Umbilical cord (tissue), 1 donor: ENCODE measurements at regions not wholly inside any gene's neighbourhood (a gene's known extent, or its start where the extent isn't known, plus 50 kb on each side); places are given as distances from the start of the nearest gene placed in this dataset.

Source experiments
- DNase-seq: peaks from one replicate; pipeline ENCODE4 v3.0.0-alpha.2; 2015; ENCODE audit warnings: low spot score

DNA sequence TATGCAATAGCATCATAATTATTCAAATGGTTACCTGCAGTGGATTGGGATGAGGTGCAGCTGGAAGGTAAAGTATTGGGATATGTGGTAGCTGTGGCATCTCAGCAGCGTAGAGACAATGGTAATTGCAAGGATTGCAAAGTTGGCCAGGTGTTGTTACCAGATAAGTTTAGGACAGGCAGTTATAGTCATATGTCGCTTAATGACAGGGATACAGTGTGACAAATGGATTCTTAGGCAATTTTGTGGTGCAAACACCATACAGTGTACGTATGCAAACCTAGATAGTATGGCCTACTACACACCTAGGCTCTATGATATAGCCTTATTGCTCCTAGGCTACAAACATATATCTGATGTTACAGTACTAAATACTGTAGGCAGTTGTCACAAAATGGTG lies 163.5 kb upstream of the LYZL2 start:
- no peak for DNase-seq

DNA sequence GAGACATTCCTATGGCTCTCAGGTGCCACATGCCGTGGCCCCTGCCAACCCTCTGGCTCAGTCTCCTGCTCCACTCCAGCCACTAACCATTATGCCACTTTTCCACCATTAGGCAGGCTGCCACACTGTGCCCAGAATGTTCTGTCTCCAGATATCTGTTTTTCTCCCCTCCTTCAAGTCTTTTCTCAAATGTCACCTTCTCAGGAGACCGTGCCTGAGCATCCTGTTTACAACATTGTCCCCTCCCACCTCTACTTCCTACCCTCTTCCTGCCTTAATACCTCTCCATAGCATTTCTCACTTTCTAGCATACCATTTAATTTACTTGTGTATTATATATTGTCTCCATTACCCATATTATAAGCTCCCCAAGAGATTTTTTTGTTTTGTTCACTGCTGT lies 162.5 kb upstream of the LYZL2 start:
- DNase-seq: no peak

DNA sequence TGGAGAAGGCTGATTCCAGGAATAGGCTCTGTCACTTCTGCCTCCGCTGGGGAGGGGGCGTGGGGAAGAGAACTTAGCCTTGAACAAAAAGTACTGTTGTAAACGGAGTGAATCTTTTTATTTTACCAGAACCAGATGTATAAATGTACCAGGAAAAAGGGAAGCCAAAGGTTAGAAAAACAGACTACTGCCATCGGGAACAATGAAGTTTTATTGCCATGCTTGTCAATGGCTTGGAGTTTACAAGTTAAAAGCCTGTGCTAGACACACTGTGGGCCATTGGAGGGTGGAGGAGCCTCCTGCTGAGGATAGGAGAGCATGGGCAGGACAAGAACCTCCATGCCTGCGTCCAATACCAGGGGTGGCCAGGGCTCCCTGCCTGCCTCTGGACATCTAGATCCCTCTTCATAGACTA lies 161.7 kb upstream of the LYZL2 start:
- no peak for DNase-seq

GRCh38 chr10:30789806-30790205 lies 160.3 kb upstream of the LYZL2 start:
- no peak for DNase-seq

DNA sequence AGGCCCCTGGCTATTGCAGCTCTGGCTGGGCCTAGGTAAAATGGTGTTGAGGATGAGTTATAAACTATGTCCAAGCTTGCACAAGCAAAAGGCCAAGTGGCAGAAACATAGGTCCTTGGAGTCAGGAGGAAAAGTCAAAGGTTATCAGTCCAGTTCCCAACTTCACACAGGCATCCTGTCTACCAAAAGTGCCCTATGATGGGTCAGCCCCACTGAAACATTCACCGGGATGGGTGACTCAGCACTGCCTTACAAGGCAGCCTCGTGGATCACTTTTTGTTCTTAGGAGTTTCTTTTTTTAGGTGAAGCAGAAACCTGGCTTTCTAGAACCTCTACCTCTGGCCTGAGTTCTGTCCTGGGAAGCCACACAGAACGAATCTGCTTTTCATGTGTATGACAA lies 158.8 kb upstream of the LYZL2 start:
- DNase-seq: no peak

DNA sequence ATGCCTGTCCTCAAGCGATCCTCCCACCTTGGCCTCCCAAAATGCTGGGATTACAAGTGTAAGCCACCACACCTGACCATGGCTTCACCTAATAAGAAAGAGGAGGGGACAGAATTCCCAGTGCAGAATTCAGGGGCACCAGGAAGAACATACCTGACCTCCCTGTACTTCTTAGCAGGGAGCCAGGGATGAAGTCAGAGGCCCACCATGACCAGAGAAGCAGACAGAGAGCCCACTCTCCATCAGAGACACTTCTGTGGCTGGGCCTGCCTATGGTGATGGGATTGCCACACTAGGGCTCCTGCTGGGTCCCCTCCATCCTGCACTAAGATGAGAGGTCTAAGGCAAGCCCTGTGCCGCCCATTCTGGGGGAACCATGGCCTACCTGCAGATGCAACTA lies 157.4 kb upstream of the LYZL2 start:
- no peak for DNase-seq

DNA sequence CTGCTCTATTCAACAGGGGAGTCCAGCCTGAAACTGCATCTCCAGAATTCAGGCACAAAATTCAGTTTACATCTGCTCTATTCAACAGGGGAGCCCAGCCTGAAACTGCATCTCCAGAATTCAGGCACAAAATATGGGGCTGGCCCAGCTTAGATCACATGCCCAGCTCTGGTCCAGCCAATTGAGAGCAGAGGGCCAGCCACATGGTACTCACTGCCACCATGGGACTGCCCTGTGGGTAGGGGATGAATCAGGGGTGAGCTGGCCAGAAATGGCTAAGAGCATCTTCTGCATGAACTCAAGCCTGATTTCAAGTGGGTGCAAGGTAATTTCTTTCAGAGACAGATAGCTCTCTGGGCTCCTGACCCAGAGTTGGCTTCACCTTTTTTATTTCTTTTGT lies 156.6 kb upstream of the LYZL2 start:
- DNase-seq: no peak

DNA sequence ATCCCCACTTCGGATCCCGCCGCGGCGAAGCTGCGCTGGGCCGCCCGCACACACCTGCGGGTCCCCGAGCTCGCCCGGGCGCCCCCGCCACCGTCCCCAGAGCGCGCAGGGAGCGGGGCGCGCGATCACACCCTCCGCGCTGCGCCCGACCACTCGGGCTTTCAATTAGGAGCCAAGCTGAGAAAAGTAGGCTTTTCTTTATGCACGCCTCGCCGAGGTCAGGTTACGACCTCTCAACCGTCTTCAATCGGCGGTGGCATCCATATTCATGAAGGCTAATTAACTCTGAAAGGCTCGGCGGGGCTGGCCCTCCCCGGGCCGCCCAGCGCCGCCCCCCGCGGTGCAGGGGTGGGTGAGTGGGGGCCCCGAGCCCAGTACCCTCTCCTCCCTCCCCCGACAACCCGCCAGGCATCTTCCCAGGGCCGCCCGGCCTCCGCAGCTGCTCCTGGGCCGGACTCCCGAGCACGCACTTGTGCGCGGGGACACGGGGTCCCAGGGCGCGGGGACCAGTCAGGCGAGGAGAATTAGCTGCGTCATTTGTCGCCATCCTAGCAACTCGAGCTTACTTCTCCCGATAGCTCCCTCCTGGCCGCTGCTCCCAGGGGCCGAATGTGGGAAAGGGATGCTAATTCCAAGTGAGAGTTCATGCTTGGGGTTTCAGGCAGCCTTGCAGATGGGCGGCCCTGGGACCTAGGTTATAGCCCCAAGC lies 155.5 kb upstream of the LYZL2 start:
- DNase-seq: peak; percentile 82

- peak; percentile 78 for DNase-seq
Measured at GRCh38 chr10:30784524-30784896, 155.0 kb upstream of the LYZL2 start.

DNA sequence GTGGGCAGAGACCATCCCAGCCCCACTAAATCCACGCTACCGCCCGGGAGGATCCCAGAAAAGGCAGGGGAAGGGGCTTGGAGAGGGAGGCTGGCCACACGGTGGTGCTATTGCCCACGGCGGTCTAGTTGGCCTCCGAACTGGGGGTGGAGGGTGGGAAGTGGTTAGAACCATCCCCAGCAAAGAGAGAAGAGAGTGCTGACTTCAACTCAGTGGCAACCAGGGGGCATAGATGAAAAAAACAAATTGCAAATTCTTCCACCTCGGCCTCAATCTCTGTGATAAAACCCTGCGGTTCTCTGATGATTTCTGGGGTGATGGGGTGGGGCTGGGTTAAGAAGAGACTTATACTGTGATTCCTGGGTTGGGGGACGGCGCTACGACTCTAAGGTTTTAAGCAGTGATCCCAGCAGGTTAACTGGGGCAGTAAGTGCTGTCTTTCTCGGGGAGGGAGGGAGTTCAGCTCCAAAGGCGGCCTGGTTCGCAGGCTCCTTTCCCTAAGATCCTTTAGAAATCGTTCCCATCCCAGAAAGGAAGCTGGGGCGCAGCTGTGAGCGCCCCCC lies 154.5 kb upstream of the LYZL2 start:
- peak; percentile 95 for DNase-seq

- peak; percentile 82 for DNase-seq
Measured at GRCh38 chr10:30782537-30783461, 153.2 kb upstream of the LYZL2 start.

DNA sequence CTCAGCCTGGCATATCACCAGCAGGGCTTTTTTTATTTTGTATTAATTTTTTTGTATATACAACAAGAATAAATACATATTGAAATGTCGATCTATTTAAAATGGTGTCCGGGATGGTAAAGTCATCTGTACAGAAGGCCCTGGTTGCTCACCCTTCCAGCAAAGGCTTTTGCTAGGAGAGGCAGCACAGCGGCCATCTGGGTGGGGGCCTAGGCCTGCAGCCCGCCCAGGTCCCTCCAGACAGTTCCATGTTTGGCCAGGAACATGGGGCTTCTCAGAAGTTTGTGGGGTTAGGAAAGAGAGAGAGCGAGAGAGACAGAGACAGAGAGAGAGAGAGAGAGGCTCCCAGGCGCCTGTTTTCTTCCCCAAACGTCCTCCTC lies 152.6 kb upstream of the LYZL2 start:
- DNase-seq: no peak

GRCh38 chr10:30781670-30782121 lies 152.1 kb upstream of the LYZL2 start:
- no peak for DNase-seq

- no peak for DNase-seq
Measured at GRCh38 chr10:30778769-30779168, 149.2 kb upstream of the LYZL2 start.

DNA sequence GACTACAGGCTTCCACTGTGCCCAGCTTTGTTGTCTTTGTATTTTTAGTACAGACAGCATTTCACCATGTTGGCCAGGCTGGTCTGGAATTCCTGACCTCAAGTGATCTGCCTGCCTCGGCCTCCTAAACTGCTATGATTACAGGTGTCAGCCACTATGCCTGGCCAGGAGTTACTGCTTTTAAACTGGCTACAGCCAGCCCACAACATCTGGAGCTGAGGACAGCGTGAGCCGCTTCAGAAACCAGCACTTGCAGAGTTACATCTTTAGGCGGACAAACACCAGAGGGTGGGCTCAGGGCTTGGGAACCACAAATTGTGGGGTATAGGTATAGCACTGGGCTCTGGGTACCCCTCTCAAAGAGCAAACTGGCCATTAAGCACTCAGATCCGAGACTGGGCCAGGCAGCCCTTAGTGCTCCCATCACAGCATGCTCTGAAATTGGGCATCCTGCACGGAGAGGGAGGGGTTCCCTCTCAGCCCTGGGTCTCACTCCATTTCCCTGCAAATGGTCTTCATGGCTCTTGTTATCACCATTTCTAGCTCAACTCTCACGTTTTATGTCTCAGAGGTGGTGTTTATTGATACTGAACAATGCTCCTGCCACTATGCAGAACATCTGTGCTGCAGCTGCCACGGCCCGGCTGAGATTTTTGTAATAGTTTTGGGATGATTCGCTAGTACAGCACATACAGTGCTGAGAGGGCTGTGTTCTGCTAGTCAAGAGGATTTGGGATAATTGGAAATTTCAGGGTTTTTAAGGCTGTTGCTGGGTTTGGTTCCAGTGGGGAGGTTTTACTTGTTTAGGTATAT lies 146.4 kb upstream of the LYZL2 start:
- peak; percentile 87 for DNase-seq

GRCh38 chr10:30774261-30774660 lies 144.7 kb upstream of the LYZL2 start:
- DNase-seq: no peak

DNA sequence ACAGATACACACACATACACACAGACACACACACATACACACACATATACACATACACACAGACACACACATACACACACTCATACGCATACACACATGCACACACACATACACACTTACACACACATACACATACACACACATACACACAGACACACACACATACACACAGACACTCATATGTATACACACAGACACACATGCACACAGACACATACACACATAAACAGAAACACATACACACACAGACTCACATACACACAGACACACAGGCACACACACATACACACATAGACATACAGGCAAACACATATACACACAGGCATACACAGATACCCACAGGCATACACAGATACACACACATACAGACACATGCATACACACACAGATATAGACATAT lies 143.9 kb upstream of the LYZL2 start:
- DNase-seq: no peak

DNA sequence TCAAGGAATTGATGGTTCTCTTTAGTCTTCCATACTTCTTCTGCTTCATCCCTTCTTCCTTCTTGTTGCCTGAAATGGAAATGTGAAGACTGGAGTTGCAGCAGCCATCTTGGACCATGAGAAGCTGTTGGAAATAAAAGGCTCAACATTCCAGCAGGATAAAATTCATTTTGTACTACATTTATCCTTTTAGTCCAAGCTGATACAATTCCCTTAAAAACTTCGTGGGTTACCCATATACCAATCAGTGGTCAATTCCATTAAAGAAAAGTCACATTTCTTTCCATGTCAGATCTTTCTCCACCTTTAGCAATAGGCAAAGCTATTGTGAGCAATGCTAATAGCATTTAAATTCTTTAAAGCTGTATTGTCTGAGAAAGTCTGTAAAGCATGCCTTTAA lies 141.3 kb upstream of the LYZL2 start:
- DNase-seq: no peak

- DNase-seq: no peak
Measured at GRCh38 chr10:30770229-30770628, 140.7 kb upstream of the LYZL2 start.

DNA sequence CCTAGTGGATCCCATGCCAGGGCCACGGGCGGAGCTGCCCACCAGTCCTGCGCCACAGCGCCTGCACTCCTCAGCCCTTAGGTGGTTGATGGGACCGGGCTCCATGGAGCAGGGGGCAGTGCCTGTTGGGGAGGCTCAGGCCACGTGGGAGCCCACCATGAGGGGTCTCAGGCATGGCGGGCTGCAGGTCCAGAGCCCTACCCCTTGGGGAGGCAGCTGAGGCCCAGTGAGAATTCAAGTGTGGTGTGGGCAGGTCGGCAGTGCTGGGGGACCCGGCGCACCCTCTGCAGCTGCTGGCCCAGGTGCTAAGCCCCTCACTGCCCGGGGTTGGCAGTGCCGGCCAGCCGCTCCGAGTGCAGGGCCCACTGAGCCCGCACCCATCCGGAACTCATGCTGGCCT lies 139.8 kb upstream of the LYZL2 start:
- no peak for DNase-seq

DNA sequence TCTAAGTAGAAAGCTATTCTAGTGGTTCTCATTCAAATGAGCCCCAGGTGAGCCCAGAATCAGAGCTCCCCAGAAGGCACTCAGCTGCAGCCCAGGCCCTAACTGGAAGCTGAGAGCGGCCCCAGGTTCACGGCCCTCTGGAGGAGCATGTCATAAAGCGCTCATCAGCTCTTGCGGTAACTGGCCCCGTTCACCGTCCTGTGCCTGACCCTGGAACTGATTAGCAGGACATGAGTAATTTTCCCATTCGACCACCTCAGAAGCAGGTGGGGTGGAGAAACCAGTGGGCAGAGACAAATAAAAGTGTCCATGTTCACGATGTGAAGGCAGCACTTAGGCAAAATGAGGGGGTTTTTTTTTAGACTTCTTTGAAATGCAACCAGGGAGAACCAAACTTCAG lies 136.1 kb upstream of the LYZL2 start:
- DNase-seq: no peak
